Esophagus muscularis mucosa (tissue), 4 donors: ENCODE measurements at regions not wholly inside any gene's neighbourhood (a gene's known extent, or its start where the extent isn't known, plus 50 kb on each side); places are given as distances from the start of the nearest gene placed in this dataset.

Source experiments
- DNase-seq: peaks from one replicate; pipeline ENCODE4 v3.0.0-alpha.2; 2017; ENCODE audit errors: extremely low spot score
- H3K27ac ChIP-seq, 4 donors: fragments of 200-600 bp; sonication (generic); replicated peaks in 1 of 4; 1 replicate in 3 of 4; 2 replicates in 1 of 4; pipeline ENCODE4 v1.5.1; 2016 to 2019; ENCODE audit warnings: mild to moderate bottlenecking in 1 of 4
- H3K27me3 ChIP-seq, 4 donors: fragments of 200-600 bp; sonication (generic); one replicate each; pipeline versions ENCODE4 v1.5.1 to v1.6.0; 2016 to 2019
- H3K36me3 ChIP-seq, 4 donors: fragments of 200-600 bp; sonication (generic); one replicate each; pipeline ENCODE4 v1.5.1; 2016 to 2019
- H3K4me1 ChIP-seq, 4 donors: fragments of 200-600 bp; sonication (generic); one replicate each; pipeline ENCODE4 v1.5.1; 2016 to 2019
- H3K4me3 ChIP-seq, 4 donors: fragments of 200-600 bp; sonication (generic); 1 replicate in 2 of 4; 2 replicates in 2 of 4; pipeline ENCODE4 v1.5.1; 2016 to 2019; ENCODE audit warnings: mild to moderate bottlenecking in 4 of 4, moderate library complexity in 1 of 4
- H3K9me3 ChIP-seq, 4 donors: fragments of 200-600 bp; sonication (generic); 1 replicate in 3 of 4; 2 replicates in 1 of 4; pipeline ENCODE4 v1.5.1; 2016 to 2019
- EP300 ChIP-seq: sonication (generic); formaldehyde crosslinking; IDR thresholded peaks from one replicate; pipeline ENCODE4 v1.6.1; 2017; ENCODE audit warnings: antibody characterized with exemption
- POLR2A ChIP-seq: fragments of 450-650 bp; IDR thresholded peaks from one replicate; pipeline ENCODE4 v1.6.1; 2017; ENCODE audit warnings: antibody characterized with exemption, moderate library complexity, mild to moderate bottlenecking, low read depth
- POLR2AphosphoS5 ChIP-seq, 2 donors: sonication (generic); formaldehyde crosslinking; IDR thresholded peaks; one replicate each; pipeline ENCODE4 v1.6.1; 2017; ENCODE audit warnings: antibody characterized with exemption in 2 of 2
- WGBS: methylation state at CpG from one replicate; pipeline ENCODE4 v1.1.5; 2018; 5-methylcytosine and 5-hydroxymethylcytosine counted together
- intact Hi-C: fragments of 100-400 bp; cut with DNase I; formaldehyde crosslinking; loops from one replicate; pipeline ENCODE4 v1.15.1; 2023
- TF ChIP-seq, protein P1 (sequence below), 3 experiments: fragments of 200-600 bp in 2 of 3; fragments of 450-650 bp in 1 of 3; sonication (generic) in 2 of 3; IDR thresholded peaks; one replicate each; pipeline ENCODE4 v1.5.1; 2017 to 2019; ENCODE audit warnings: antibody characterized with exemption in 3 of 3, mild to moderate bottlenecking in 2 of 3, moderate library complexity in 1 of 3

DNA sequence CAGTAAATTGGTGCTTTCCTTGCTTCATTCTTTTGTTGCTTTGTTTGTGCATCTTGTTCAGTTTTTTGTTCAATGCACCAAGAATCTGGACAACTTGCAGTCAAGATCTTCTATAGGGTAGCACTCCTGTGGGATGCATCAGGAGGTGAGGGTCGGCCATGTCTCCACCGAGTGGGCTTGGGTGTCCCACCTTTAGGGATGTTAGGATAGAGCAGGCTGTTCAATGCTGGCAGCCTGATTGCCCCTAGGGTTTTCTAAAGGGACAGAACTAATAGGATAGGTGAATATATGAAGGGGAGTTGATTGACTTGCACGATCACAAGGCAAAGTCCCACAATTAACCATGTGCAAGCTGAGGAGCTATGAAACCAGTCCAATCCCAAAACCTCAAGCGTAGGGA is 109.9 kb downstream of the GLRX3 start:
- H3K27me3 ChIP-seq: no peaks in the 10 kb centered on the region
- TF ChIP-seq EP300 (no peak), POLR2AphosphoS5 (IDR thresholded peaks at IDR 0.05) (no peak), POLR2A (no peak)
- TF ChIP-seq, protein P1, sequence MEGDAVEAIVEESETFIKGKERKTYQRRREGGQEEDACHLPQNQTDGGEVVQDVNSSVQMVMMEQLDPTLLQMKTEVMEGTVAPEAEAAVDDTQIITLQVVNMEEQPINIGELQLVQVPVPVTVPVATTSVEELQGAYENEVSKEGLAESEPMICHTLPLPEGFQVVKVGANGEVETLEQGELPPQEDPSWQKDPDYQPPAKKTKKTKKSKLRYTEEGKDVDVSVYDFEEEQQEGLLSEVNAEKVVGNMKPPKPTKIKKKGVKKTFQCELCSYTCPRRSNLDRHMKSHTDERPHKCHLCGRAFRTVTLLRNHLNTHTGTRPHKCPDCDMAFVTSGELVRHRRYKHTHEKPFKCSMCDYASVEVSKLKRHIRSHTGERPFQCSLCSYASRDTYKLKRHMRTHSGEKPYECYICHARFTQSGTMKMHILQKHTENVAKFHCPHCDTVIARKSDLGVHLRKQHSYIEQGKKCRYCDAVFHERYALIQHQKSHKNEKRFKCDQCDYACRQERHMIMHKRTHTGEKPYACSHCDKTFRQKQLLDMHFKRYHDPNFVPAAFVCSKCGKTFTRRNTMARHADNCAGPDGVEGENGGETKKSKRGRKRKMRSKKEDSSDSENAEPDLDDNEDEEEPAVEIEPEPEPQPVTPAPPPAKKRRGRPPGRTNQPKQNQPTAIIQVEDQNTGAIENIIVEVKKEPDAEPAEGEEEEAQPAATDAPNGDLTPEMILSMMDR (IDR thresholded peaks at IDR 0.05): no peak
- H3K9me3 ChIP-seq: peaks cover 0 to 12% (median 4%) of the 10 kb centered on the region in 4 donors
- WGBS: 78% methylated on average over 4 of the region's 4 CpGs
- H3K36me3 ChIP-seq: no peaks in the 10 kb centered on the region
- H3K4me3 ChIP-seq: no peak overlapping the region
- H3K27ac ChIP-seq: no peak overlapping the region
- no peak for DNase-seq
- H3K4me1 ChIP-seq: no peaks in the 10 kb centered on the region
- intact Hi-C loops: no loop called here

DNA sequence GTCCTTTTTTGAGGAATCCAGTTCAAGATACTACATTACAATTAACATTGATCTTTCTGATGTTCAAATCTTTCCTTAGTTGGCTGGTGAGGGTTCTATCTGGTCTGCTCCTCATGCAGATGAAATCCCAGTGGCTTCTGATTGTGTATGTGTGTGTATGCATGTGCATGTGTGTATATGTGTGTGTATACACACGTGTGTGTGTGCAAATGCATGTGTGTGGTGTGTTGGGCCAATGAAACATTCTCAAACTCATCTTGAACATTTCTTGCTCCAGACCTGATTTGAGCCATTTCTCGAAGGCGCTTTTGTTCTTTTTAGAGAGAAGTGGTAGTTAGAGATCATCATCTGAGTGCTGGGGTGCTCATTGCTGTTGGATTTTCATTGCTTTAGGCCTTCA is 113.9 kb downstream of the GLRX3 start:
- H3K27ac ChIP-seq: no peak overlapping the region
- intact Hi-C loops: no loop called here
- H3K4me3 ChIP-seq: no peak overlapping the region
- H3K27me3 ChIP-seq: no peaks in the 10 kb centered on the region
- H3K4me1 ChIP-seq: no peaks in the 10 kb centered on the region
- DNase-seq: no peak
- TF ChIP-seq EP300: no peak
- no peak for TF ChIP-seq POLR2A
- TF ChIP-seq, protein P1 (IDR thresholded peaks at IDR 0.05): no peak
- no peak for TF ChIP-seq POLR2AphosphoS5 (IDR thresholded peaks at IDR 0.05)
- WGBS: 65% methylated on average over 3 of the region's 3 CpGs
- no peaks in the 10 kb centered on the region for H3K36me3 ChIP-seq
- H3K9me3 ChIP-seq: no peaks in the 10 kb centered on the region

DNA sequence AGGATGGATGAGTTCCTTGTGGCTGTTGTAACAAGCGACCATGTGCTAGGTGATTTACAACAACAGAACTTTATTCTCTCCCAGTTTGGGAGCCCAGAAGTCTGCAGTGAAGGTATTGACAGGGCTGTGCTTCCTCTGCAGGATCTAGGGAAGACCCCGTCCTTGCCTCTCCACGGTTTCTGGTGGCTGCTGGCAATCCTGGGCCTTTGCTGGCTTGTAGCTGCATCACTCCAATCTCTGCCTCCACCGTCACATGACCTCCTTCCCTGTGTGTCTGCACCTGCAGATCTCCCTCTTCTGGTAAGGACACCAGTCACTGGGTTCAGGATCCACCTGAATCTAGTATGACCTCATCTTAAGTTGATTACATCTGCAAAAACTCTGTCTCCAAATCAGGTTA is 115.6 kb downstream of the GLRX3 start:
- Histone ChIP-seq H3K36me3 (no peaks in the 10 kb centered on the region), H3K27me3 (no peaks in the 10 kb centered on the region), H3K4me1 (no peaks in the 10 kb centered on the region), H3K9me3 (no peaks in the 10 kb centered on the region), H3K27ac (no peak overlapping the region), H3K4me3 (no peak overlapping the region)
- intact Hi-C loops: no loop called here
- whole genome bisulfite sequencing: 85% methylated on average over 4 of the region's 4 CpGs
- no peak for DNase-seq
- TF ChIP-seq POLR2AphosphoS5 (IDR thresholded peaks at IDR 0.05): no peak
- TF ChIP-seq, protein P1 (IDR thresholded peaks at IDR 0.05): no peak
- no peak for TF ChIP-seq EP300
- no peak for TF ChIP-seq POLR2A

DNA sequence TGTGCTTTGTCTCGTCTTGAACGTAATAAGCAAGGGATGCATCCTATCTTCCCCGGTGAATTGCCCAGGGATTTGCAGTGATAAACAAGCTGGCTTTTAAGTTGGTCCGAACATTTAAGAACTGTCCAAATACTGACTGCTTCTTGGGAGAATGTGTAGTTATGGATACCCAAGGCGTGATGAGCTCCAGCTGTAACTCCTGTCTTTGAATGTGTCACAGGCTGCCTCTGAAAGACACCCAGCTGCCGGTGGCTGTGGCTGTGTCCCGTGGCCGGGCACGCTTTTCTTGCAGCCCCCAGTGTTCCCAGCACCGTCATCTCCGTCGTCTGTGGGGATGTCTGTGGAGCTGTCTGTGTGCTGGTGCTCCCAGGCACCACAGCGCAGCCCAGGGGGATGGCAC is 118.1 kb downstream of the GLRX3 start:
- H3K4me1 ChIP-seq: no peaks in the 10 kb centered on the region
- H3K27ac ChIP-seq: no peak overlapping the region
- no peak overlapping the region for H3K4me3 ChIP-seq
- 54% methylated on average over 9 of the region's 13 CpGs for WGBS
- DNase-seq: no peak
- H3K9me3 ChIP-seq: no peaks in the 10 kb centered on the region
- H3K27me3 ChIP-seq: no peaks in the 10 kb centered on the region
- intact Hi-C loops: no loop called here
- no peak for TF ChIP-seq POLR2AphosphoS5 (IDR thresholded peaks at IDR 0.05)
- TF ChIP-seq EP300: no peak
- no peak for TF ChIP-seq POLR2A
- TF ChIP-seq, protein P1 (IDR thresholded peaks at IDR 0.05): no peak
- no peaks in the 10 kb centered on the region for H3K36me3 ChIP-seq

DNA sequence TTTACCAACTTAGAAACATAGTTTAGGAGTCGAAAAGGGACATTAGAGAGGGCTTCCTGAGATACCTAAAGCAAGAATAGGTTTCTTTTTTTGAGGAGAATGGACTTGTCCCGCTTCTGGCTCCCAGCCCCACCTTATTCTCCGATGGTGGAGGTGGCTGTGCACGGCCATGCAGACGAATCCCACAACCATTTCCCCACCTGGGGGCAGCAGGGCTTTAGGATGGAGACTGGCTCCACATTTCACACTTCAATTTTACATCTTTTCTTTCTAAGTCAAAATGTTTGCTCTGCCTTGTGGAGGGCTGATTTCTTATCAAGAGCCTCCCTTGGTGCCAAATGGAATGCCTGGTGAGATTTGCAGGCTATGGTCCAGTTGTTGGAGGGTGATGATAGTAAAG is 118.5 kb downstream of the GLRX3 start:
- intact Hi-C loops: no loop called here
- 50% methylated on average over 5 of the region's 5 CpGs for whole genome bisulfite sequencing
- H3K9me3 ChIP-seq: no peaks in the 10 kb centered on the region
- H3K36me3 ChIP-seq: no peaks in the 10 kb centered on the region
- no peaks in the 10 kb centered on the region for H3K27me3 ChIP-seq
- DNase-seq: no peak
- H3K27ac ChIP-seq: no peak overlapping the region
- no peak for TF ChIP-seq POLR2AphosphoS5 (IDR thresholded peaks at IDR 0.05)
- H3K4me3 ChIP-seq: no peak overlapping the region
- H3K4me1 ChIP-seq: no peaks in the 10 kb centered on the region
